ENCODE measurements at regions not wholly inside any gene's neighbourhood (a gene's known extent, or its start where the extent isn't known, plus 50 kb on each side); places are given as distances from the start of the nearest gene placed in this dataset.

DNA sequence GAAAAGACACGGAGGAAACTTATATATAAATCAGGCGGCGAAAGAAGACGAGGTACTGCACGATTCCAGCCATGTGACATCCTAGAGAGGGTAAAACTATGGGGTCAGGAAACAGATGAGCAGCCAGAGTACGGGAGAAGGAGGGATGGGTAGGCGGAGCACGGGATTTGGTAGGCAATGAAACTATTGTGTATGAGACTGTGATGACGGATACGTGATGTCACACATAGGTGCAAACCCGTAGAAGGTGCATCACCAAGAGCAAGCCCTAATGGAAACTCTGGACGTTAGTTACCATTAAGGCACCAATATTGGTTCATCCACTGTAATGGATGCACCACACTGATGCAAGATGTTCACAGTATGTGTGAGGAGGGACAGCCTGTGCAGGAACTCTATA, 93.8 kb upstream of the MGMT start:
- Mint-ChIP-seq H3K4me1 (no peaks in the 10 kb centered on the region), H3K27ac (no peak overlapping the region), H3K27me3 (peaks cover 27% of the 10 kb centered on the region), H3K9me3 (no peaks in the 10 kb centered on the region), H3K36me3 (ENCODE audit: low read depth) (no peaks in the 10 kb centered on the region), H3K4me3 (no peak overlapping the region)
- DNase-seq, result no peak
- ATAC-seq (ENCODE audit: low read depth), result no peak
- ChIA-PET POLR2A (no interaction called here), CTCF (no interaction called here)
- TF ChIP-seq, protein P1, sequence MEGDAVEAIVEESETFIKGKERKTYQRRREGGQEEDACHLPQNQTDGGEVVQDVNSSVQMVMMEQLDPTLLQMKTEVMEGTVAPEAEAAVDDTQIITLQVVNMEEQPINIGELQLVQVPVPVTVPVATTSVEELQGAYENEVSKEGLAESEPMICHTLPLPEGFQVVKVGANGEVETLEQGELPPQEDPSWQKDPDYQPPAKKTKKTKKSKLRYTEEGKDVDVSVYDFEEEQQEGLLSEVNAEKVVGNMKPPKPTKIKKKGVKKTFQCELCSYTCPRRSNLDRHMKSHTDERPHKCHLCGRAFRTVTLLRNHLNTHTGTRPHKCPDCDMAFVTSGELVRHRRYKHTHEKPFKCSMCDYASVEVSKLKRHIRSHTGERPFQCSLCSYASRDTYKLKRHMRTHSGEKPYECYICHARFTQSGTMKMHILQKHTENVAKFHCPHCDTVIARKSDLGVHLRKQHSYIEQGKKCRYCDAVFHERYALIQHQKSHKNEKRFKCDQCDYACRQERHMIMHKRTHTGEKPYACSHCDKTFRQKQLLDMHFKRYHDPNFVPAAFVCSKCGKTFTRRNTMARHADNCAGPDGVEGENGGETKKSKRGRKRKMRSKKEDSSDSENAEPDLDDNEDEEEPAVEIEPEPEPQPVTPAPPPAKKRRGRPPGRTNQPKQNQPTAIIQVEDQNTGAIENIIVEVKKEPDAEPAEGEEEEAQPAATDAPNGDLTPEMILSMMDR (IDR thresholded peaks at IDR 0.05), result no peak
- intact Hi-C loops (cut with micrococcal nuclease), result no loop called here

- Mint-ChIP-seq H3K27ac (no peak overlapping the region), H3K4me1 (no peaks in the 10 kb centered on the region), H3K36me3 (ENCODE audit: low read depth) (no peaks in the 10 kb centered on the region), H3K4me3 (no peak overlapping the region), H3K27me3 (peaks cover 28% of the 10 kb centered on the region), H3K9me3 (no peaks in the 10 kb centered on the region)
- no peak for ATAC-seq (ENCODE audit: low read depth)
- no peak for DNase-seq
- ChIA-PET POLR2A (no interaction called here), CTCF (no interaction called here)
- intact Hi-C loops (cut with micrococcal nuclease), result no loop called here
- TF ChIP-seq, protein P1 (IDR thresholded peaks at IDR 0.05), result no peak
Measured at GRCh38 chr10:129373718-129374117, 93.3 kb upstream of the MGMT start.

GRCh38 chr10:129375171-129375570, 91.9 kb upstream of the MGMT start:
- ChIA-PET CTCF (no interaction called here), POLR2A (no interaction called here)
- DNase-seq (no peak), ATAC-seq (ENCODE audit: low read depth) (no peak)
- H3K4me1 Mint-ChIP-seq, result no peaks in the 10 kb centered on the region
- H3K4me3 Mint-ChIP-seq, result no peak overlapping the region
- TF ChIP-seq, protein P1 (IDR thresholded peaks at IDR 0.05), result no peak
- H3K36me3 Mint-ChIP-seq (ENCODE audit: low read depth), result no peaks in the 10 kb centered on the region
- no peaks in the 10 kb centered on the region for H3K9me3 Mint-ChIP-seq
- H3K27ac Mint-ChIP-seq, result no peak overlapping the region
- intact Hi-C loops (cut with micrococcal nuclease), result no loop called here
- H3K27me3 Mint-ChIP-seq, result peaks cover 28% of the 10 kb centered on the region

- Mint-ChIP-seq H3K36me3 (ENCODE audit: low read depth) (no peaks in the 10 kb centered on the region), H3K27me3 (peaks cover 28% of the 10 kb centered on the region), H3K4me3 (no peak overlapping the region), H3K4me1 (no peaks in the 10 kb centered on the region), H3K27ac (no peak overlapping the region), H3K9me3 (no peaks in the 10 kb centered on the region)
- no peak for ATAC-seq (ENCODE audit: low read depth)
- POLR2A ChIA-PET, result no interaction called here
- TF ChIP-seq, protein P1 (IDR thresholded peaks at IDR 0.05), result no peak
- DNase-seq, result no peak
- CTCF ChIA-PET, result no interaction called here
- intact Hi-C loops (cut with micrococcal nuclease), result no loop called here
Measured at GRCh38 chr10:129375912-129376311, 91.1 kb upstream of the MGMT start.

DNA sequence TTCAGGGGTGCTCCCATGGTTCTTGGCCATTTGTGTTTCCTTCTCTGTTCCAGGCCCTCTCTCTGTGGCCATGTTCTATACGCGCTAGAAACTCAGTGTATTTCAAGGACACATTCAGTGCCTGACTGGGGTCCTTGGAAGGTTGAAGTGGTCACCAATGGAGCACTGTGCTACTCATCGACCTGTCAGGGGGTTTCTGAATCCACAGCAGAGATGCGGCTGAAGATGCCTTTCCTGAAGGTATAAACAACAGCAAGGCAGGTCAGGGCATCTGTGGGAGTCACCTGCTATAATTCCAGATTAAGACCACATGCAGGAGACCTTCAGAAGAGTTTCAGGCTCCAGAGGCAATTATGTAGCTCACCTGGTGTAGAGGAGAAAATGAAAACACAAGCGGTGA, 86.8 kb upstream of the MGMT start:
- Mint-ChIP-seq H3K9me3 (no peaks in the 10 kb centered on the region), H3K4me3 (no peak overlapping the region), H3K27me3 (peaks cover 6% of the 10 kb centered on the region), H3K27ac (no peak overlapping the region), H3K36me3 (ENCODE audit: low read depth) (no peaks in the 10 kb centered on the region), H3K4me1 (no peaks in the 10 kb centered on the region)
- ChIA-PET CTCF (no interaction called here), POLR2A (no interaction called here)
- intact Hi-C loops (cut with micrococcal nuclease), result no loop called here
- TF ChIP-seq, protein P1 (IDR thresholded peaks at IDR 0.05), result no peak
- DNase-seq (no peak), ATAC-seq (ENCODE audit: low read depth) (no peak)
